ENCODE measurements at regions not wholly inside any gene's neighbourhood (a gene's known extent, or its start where the extent isn't known, plus 50 kb on each side); places are given as distances from the start of the nearest gene placed in this dataset.
A peak's percentile ranks its signal among the peaks of the same experiment; 100 is the strongest.

- DNase-seq: no peak
Measured at GRCh38 chr11:115869131-115869530, 364.9 kb upstream of the CADM1 start.

DNA sequence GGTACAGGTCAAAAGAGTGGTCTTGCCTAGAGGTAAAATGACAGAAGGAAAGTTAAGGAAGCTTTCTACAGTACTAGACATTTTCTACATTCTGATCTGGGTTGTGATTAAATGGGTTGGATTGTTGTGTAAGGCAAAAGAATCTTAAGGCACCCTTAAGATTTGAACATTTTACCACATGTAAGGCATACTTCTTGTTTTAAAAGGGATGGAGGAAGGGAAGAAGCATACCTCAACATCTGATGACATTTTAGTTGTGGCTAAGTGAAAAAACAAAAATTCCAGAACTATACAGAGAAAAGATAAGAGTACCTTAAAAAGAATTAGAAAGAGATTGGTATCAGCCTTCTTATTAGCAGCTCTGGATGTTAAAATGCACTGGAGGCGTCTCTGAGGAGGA is 356.0 kb upstream of the CADM1 start:
- DNase-seq: no peak

DNA sequence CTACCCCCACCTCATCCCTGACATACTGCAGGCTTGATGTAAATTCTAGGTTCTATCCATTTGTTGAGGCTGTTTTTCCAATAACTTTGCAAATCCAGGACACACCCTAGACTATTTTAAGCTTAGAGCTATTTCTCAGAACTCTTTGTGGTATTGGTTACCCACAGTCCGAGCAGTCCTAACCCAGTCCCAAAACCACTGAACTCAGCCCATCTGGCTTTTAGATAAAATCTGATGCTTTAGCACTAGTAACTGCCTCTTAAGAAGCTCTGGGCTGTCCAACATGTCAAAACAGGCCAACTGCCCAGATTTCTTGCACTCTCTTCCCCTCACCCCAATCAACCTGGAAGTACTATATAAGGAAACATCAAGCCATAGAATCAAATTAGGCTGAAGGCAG is 344.4 kb upstream of the CADM1 start:
- peak; percentile 22 for DNase-seq

DNA sequence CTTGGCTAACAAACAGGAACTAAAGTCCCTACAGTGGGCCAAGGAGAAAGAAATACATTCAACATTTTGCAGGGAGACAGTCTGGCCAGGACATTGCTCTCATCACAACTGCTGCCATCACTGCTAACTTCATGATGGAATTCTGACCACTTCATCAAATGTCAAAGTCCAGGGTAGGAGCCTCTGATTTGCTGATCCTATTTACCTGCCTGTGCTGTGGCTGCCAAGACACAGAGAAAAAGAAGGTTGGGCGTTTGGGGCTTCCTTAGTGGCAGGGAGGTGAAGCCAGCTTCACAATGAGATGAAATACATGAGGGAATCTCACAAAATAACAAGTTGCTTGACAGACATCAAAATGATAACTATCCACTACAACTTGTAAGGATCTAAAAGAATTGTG is 343.9 kb upstream of the CADM1 start:
- no peak for DNase-seq

DNA sequence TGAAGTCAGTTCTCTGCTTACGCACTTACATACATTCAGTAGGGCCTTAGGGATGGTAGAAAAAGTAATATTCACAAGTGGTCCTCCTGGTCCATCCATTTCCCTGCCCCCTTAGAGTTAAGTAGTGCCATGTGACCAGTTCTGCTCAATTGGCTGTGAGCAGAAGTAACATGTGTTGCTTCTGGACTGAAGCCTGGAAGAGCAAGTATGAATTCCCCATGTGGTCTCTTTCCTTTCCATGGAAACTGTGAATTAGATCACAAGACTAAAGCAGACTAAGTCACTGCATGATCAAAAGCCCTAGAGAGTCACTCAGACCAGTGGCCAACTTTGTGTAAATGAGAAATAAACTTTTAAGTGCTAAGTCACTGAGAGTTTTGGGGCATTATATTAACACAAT is 341.7 kb upstream of the CADM1 start:
- DNase-seq: no peak

GRCh38 chr11:115843685-115844084 is 339.5 kb upstream of the CADM1 start:
- DNase-seq: no peak

DNA sequence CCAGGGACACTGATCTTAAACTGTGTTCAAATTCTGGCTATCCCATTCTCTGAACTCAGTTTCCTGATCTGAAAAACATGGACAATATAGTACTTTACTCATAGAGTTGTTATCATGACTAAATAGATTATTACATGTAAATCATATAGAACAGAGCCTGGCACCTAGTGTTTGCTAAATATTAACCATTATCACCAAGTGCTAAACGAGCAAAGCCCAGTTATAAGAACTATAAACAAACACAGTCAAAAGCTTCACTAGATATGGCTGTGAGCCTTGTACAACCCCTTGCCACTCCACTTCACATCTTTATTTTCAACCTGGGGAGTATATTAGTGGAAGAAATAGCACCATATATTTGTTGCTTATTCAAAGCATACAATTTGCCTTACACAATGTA is 338.9 kb upstream of the CADM1 start:
- DNase-seq: no peak

GRCh38 chr11:115820026-115820425 is 315.8 kb upstream of the CADM1 start:
- DNase-seq: no peak

- DNase-seq: no peak
Measured at GRCh38 chr11:115819014-115819413, 314.8 kb upstream of the CADM1 start.

DNA sequence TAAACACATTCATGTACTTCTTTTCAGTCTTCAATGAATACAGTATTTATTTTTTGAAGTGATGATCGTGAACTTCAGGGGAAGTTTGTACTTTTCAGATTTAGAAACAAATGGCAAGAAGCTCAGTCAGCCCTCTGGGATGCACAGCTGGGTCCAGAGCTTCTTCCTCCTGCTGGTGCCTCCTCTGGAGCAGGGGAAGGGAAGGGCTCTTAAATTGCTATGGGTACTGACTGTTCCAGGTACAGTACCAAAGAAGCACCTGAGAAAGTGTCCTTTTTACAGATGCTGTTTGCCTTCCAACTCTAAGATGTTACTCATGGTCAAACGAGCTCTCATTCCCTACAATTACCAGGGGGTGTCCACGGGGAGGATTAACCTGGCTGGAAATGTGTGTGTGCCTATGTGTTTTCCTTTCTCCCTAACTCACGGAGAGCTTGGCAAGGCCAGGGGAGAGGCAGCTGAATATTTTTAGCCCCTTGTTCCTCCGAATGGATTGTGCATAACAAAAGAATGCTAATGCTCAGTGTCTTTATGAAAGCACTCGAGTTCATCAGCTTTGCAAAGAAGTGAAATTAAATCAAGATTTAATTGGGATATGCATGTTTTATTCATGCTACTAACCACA is 313.7 kb upstream of the CADM1 start:
- no peak for DNase-seq

- no peak for DNase-seq
Measured at GRCh38 chr11:115808351-115808940, 304.2 kb upstream of the CADM1 start.

GRCh38 chr11:115806056-115806455 is 301.8 kb upstream of the CADM1 start:
- no peak for DNase-seq

DNA sequence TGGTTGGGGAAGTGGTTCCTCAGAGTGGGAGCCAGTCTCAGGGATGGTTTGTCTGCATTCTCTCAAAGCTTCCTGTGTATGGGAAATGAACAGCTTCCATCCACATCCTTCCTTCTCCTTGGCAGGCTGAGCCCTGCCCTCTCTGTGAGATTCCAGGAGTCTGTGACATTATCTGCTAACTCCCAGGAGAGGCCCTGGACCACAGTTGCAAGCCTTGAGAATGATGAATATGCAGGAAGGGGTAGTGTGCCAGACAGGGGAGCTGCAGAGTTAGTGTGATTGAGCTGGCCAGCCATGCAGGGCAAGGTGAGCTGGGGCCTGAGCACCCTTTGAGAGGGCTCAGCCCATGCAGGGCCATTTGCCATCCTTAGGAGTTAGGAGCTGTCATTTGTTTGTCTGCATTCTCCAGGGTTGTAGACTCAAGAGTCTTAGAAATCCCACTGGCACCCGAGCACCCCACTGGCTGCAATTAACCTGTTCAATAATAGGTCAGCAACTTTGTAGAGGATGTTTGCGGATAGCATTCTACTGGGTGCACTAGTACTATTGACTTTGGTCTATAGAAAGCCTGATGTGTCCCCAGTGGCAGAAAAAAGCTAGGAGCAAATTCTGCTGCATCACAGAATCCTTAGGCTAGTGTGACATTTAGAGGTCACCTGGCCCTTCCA is 299.0 kb upstream of the CADM1 start:
- no peak for DNase-seq

- DNase-seq: no peak
Measured at GRCh38 chr11:115802641-115803040, 298.4 kb upstream of the CADM1 start.

DNA sequence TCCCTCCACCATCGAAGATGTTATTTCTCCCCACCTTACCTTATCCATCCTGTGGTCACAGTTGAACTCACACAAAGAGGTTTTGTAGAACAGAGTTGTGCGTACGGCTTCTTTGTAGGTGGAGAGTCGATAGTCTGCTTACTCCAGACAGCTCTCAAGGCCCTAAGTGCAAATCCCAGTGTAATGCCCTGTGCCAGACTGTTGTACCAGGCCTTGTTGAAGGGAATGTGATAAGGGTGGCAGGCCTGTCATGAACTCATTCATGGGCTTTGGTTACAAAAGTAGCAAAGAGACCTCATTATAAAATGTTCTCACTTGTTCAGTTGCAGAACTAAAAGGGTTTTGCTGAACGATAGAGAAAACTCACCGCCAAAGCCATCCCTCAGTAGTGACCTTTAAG is 288.7 kb upstream of the CADM1 start:
- no peak for DNase-seq

- DNase-seq: no peak
Measured at GRCh38 chr11:115787302-115787701, 283.1 kb upstream of the CADM1 start.

- DNase-seq: no peak
Measured at GRCh38 chr11:115784796-115785521, 280.7 kb upstream of the CADM1 start.

- no peak for DNase-seq
Measured at GRCh38 chr11:115780646-115781362, 276.6 kb upstream of the CADM1 start.

GRCh38 chr11:115778928-115779650 is 274.9 kb upstream of the CADM1 start:
- no peak for DNase-seq

GRCh38 chr11:115776916-115777315 is 272.7 kb upstream of the CADM1 start:
- DNase-seq: no peak

DNA sequence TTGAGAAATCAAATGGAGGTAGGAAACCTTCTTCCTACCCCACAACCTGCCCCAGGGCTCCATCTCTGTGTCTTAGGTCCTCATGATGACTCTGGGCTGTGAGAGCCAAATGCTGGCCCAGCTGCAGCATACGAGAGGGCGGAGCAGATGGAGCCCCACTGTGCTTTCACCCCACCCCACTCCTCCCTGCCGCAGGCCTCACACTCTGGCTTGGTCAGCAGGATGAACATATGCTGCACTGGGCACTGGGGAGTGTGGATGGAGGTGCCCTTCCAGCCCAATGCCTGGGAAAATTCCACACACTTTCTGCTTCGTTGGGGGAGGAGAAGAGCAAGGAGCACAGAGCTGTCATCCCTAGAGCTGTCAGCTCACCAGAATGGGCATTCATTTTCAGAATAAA is 271.6 kb upstream of the CADM1 start:
- DNase-seq: no peak

DNA sequence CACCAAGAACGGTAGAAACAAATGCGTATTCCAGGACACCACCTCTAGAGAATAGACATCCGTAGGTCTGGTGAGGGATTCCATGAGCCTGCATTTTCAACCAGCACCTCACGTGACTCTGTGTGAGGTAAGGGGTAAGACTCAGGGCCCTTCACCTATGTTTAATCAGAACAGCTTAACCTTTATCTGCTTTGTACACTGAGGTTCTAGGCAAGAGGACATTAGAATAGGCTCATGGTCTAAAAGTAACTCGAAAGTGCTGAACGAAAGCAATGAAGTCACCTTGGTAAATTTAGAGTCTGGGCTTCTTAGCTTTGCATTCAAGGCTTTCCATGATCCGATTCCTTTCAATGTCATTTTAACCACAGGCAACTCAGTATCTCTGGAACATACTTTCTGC is 270.5 kb upstream of the CADM1 start:
- DNase-seq: no peak

DNA sequence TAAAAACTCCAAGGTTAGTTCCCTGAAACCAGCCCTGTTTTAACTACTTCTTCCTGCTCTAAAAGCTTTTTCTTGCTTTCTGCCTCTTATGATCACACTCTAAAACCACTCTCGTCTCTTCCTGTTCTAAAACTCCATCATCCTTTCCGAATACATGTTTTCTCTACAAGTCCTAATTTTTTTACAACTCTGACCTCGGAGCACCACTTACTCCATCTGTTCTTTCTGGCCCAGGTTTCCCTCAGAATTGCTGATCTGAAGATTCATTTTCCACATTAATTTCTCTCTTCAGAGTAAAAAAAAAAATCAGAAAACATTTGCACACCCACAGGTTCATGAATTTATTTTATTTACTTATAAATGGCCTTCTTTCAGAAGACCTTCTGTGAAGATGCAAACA is 265.7 kb upstream of the CADM1 start:
- no peak for DNase-seq

All from RPMI8226 (cell line).